Neutrophil (primary cell): ENCODE measurements at regions not wholly inside any gene's neighbourhood (a gene's known extent, or its start where the extent isn't known, plus 50 kb on each side); places are given as distances from the start of the nearest gene placed in this dataset.

Experiments used
- H3K27ac ChIP-seq: fragments of 200-600 bp; sonication (generic); 2 replicates; pipeline ENCODE4 v1.5.1; 2016; ENCODE audit warnings: mild to moderate bottlenecking, moderate library complexity
- H3K27me3 ChIP-seq: fragments of 200-600 bp; sonication (generic); 2 replicates; pipeline ENCODE4 v1.6.0; 2016; ENCODE audit warnings: mild to moderate bottlenecking
- H3K36me3 ChIP-seq: fragments of 200-600 bp; sonication (generic); 2 replicates; pipeline ENCODE4 v1.5.1; 2017
- H3K4me1 ChIP-seq, 2 experiments: fragments of 200-600 bp in 1 of 2; sonication (generic) in 1 of 2; 1 replicate in 1 of 2; 2 replicates in 1 of 2; pipeline versions ENCODE4 v1.5.1 to v1.6.1; 2013 to 2016; ENCODE audit warnings: low read depth in 1 of 2, low read length in 1 of 2, mild to moderate bottlenecking in 1 of 2, moderate library complexity in 1 of 2; ENCODE audit not compliant: control insufficient read depth in 1 of 2, insufficient read depth in 1 of 2
- H3K4me3 ChIP-seq, 2 experiments: fragments of 200-600 bp in 1 of 2; sonication (generic) in 1 of 2; 1 replicate in 1 of 2; 2 replicates in 1 of 2; pipeline ENCODE4 v1.5.1; 2013 to 2016; ENCODE audit warnings: low read depth in 1 of 2, low read length in 1 of 2, mild to moderate bottlenecking in 1 of 2, moderate library complexity in 1 of 2
- H3K9me3 ChIP-seq: fragments of 200-600 bp; sonication (generic); 2 replicates; pipeline ENCODE4 v1.5.1; 2016
- CTCF ChIP-seq: fragments of 200-600 bp; sonication (generic); IDR thresholded peaks from 2 replicates; pipeline ENCODE4 v1.5.1; 2016; ENCODE audit warnings: antibody characterized with exemption

GRCh38 chr17:62160816-62161215 lies 95.7 kb upstream of the MED13 start:
- Histone ChIP-seq H3K9me3 (no peaks in the 10 kb centered on the region), H3K27ac (no peak overlapping the region), H3K4me3 (no peak overlapping the region), H3K36me3 (no peaks in the 10 kb centered on the region), H3K27me3 (no peaks in the 10 kb centered on the region), H3K4me1 (no peaks in the 10 kb centered on the region)
- no peak for TF ChIP-seq CTCF

GRCh38 chr17:62159994-62160393 lies 94.9 kb upstream of the MED13 start:
- no peak overlapping the region for H3K27ac ChIP-seq
- no peak for TF ChIP-seq CTCF
- H3K9me3 ChIP-seq, result no peaks in the 10 kb centered on the region
- no peak overlapping the region for H3K4me3 ChIP-seq
- no peaks in the 10 kb centered on the region for H3K4me1 ChIP-seq
- H3K27me3 ChIP-seq, result peaks cover under 1% of the 10 kb centered on the region
- no peaks in the 10 kb centered on the region for H3K36me3 ChIP-seq

GRCh38 chr17:62156949-62157348 lies 91.9 kb upstream of the MED13 start:
- Histone ChIP-seq H3K27ac (no peak overlapping the region), H3K4me1 (no peaks in the 10 kb centered on the region), H3K4me3 (no peak overlapping the region), H3K9me3 (no peaks in the 10 kb centered on the region), H3K36me3 (no peaks in the 10 kb centered on the region), H3K27me3 (peaks cover 7% of the 10 kb centered on the region)
- no peak for TF ChIP-seq CTCF

GRCh38 chr17:62154909-62155308 lies 89.8 kb upstream of the MED13 start:
- Histone ChIP-seq H3K27me3 (peaks cover 7% of the 10 kb centered on the region), H3K9me3 (no peaks in the 10 kb centered on the region), H3K36me3 (no peaks in the 10 kb centered on the region), H3K27ac (no peak overlapping the region), H3K4me1 (no peaks in the 10 kb centered on the region), H3K4me3 (no peak overlapping the region)
- no peak for TF ChIP-seq CTCF

- Histone ChIP-seq H3K9me3 (no peaks in the 10 kb centered on the region), H3K27ac (no peak overlapping the region), H3K27me3 (peaks cover 7% of the 10 kb centered on the region), H3K4me3 (no peak overlapping the region), H3K4me1 (no peaks in the 10 kb centered on the region), H3K36me3 (no peaks in the 10 kb centered on the region)
- no peak for TF ChIP-seq CTCF
Observed at GRCh38 chr17:62150471-62150870, 85.4 kb upstream of the MED13 start.

GRCh38 chr17:62149961-62150360 lies 84.9 kb upstream of the MED13 start:
- Histone ChIP-seq H3K4me1 (no peaks in the 10 kb centered on the region), H3K36me3 (no peaks in the 10 kb centered on the region), H3K27me3 (peaks cover 7% of the 10 kb centered on the region), H3K27ac (no peak overlapping the region), H3K4me3 (no peak overlapping the region), H3K9me3 (no peaks in the 10 kb centered on the region)
- no peak for TF ChIP-seq CTCF
